Uterus (tissue), 3 donors: ENCODE measurements at regions not wholly inside any gene's neighbourhood (a gene's known extent, or its start where the extent isn't known, plus 50 kb on each side); places are given as distances from the start of the nearest gene placed in this dataset.

Experiments used
- DNase-seq, 2 donors: peaks; one replicate each; pipeline ENCODE4 v3.0.0-alpha.2; 2019 to 2020
- H3K27ac ChIP-seq, 2 donors: fragments of 200-600 bp; sonication (generic); 1 replicate in 1 of 2; 2 replicates in 1 of 2; pipeline ENCODE4 v1.5.1; 2016 to 2018
- H3K27me3 ChIP-seq, 2 donors: fragments of 200-600 bp; sonication (generic); one replicate each; pipeline ENCODE4 v1.5.1; 2018 to 2019; ENCODE audit warnings: control low read depth in 1 of 2
- H3K36me3 ChIP-seq, 2 donors: fragments of 200-600 bp; sonication (generic); one replicate each; pipeline ENCODE4 v1.5.1; 2019; ENCODE audit warnings: control low read depth in 1 of 2
- H3K4me1 ChIP-seq, 2 donors: fragments of 200-600 bp; sonication (generic); one replicate each; pipeline ENCODE4 v1.5.1; 2018 to 2019; ENCODE audit warnings: control low read depth in 1 of 2
- H3K4me3 ChIP-seq, 2 donors: fragments of 200-600 bp; sonication (generic); 1 replicate in 1 of 2; 2 replicates in 1 of 2; pipeline ENCODE4 v1.5.1; 2018 to 2019; ENCODE audit warnings: mild to moderate bottlenecking in 1 of 2
- H3K9me3 ChIP-seq, 2 donors: fragments of 200-600 bp; sonication (generic); one replicate each; pipeline ENCODE4 v1.5.1; 2019; ENCODE audit warnings: control low read depth in 1 of 2
- CTCF ChIP-seq, 4 experiments: fragments of 200-600 bp in 2 of 4; fragments of 450-650 bp in 2 of 4; sonication (generic) in 2 of 4; IDR thresholded peaks; one replicate each; pipeline ENCODE4 v1.5.1; 2016 to 2019; ENCODE audit warnings: antibody characterized with exemption in 4 of 4, mild to moderate bottlenecking in 2 of 4, moderate library complexity in 1 of 4
- POLR2A ChIP-seq, 2 donors: fragments of 450-650 bp; IDR thresholded peaks; one replicate each; pipeline ENCODE4 v1.6.1; 2016; ENCODE audit warnings: antibody characterized with exemption in 2 of 2, mild to moderate bottlenecking in 1 of 2, moderate library complexity in 1 of 2
- intact Hi-C: fragments of 100-400 bp; cut with DNase I; formaldehyde crosslinking; loops from one replicate; pipeline ENCODE4 v1.15.1; 2023; ENCODE audit warnings: low total_unique reads
- donor health status: DM: yes; HTN: yes; CAD: no.

GRCh38 chr4:175033162-175033561 lies 115.0 kb downstream of the ADAM29 start:
- DNase-seq, result no peak
- Histone ChIP-seq H3K27ac (no peak overlapping the region), H3K4me1 (no peaks in the 10 kb centered on the region)

GRCh38 chr4:175034007-175034406 lies 115.8 kb downstream of the ADAM29 start:
- H3K4me3 ChIP-seq, result no peak overlapping the region
- no peak overlapping the region for H3K27ac ChIP-seq
- H3K9me3 ChIP-seq, result no peaks in the 10 kb centered on the region
- intact Hi-C loops, result no loop called here
- H3K4me1 ChIP-seq, result no peaks in the 10 kb centered on the region
- no peak for DNase-seq
- TF ChIP-seq POLR2A (IDR thresholded peaks at IDR 0.05) (no peak), CTCF (IDR thresholded peaks at IDR 0.05) (no peak)
- H3K36me3 ChIP-seq, result no peaks in the 10 kb centered on the region
- no peaks in the 10 kb centered on the region for H3K27me3 ChIP-seq

More at GRCh38 chr4:175033162-175033561, 115.0 kb downstream of the ADAM29 start:
- Histone ChIP-seq H3K36me3 (no peaks in the 10 kb centered on the region), H3K27me3 (no peaks in the 10 kb centered on the region), H3K4me3 (no peak overlapping the region), H3K9me3 (no peaks in the 10 kb centered on the region)
- intact Hi-C loops, result no loop called here
- TF ChIP-seq POLR2A (IDR thresholded peaks at IDR 0.05) (no peak), CTCF (IDR thresholded peaks at IDR 0.05) (no peak)

- H3K9me3 ChIP-seq, result no peaks in the 10 kb centered on the region
- no peaks in the 10 kb centered on the region for H3K4me1 ChIP-seq
- TF ChIP-seq POLR2A (IDR thresholded peaks at IDR 0.05) (no peak), CTCF (IDR thresholded peaks at IDR 0.05) (no peak)
- intact Hi-C loops, result no loop called here
- H3K27me3 ChIP-seq, result no peaks in the 10 kb centered on the region
- H3K36me3 ChIP-seq, result no peaks in the 10 kb centered on the region
- H3K4me3 ChIP-seq, result no peak overlapping the region
- DNase-seq, result no peak
- H3K27ac ChIP-seq, result no peak overlapping the region
Measured at GRCh38 chr4:175034986-175035705, 117.0 kb downstream of the ADAM29 start.

GRCh38 chr4:175035905-175036304 lies 117.7 kb downstream of the ADAM29 start:
- H3K4me1 ChIP-seq, result no peaks in the 10 kb centered on the region
- no peak overlapping the region for H3K27ac ChIP-seq
- no peak overlapping the region for H3K4me3 ChIP-seq
- intact Hi-C loops, result no loop called here
- no peak for TF ChIP-seq POLR2A (IDR thresholded peaks at IDR 0.05)
- TF ChIP-seq CTCF (IDR thresholded peaks at IDR 0.05), result no peak
- H3K36me3 ChIP-seq, result no peaks in the 10 kb centered on the region
- no peak for DNase-seq
- no peaks in the 10 kb centered on the region for H3K9me3 ChIP-seq
- no peaks in the 10 kb centered on the region for H3K27me3 ChIP-seq

- DNase-seq, result no peak
- peaks cover 0 to 9% of the 10 kb centered on the region in 2 donors for H3K4me1 ChIP-seq
- TF ChIP-seq CTCF (IDR thresholded peaks at IDR 0.05) (no peak), POLR2A (IDR thresholded peaks at IDR 0.05) (no peak)
- intact Hi-C loops, result no loop called here
- peak overlapping the region; percentile 57 to 73 for H3K27ac ChIP-seq
- H3K36me3 ChIP-seq, result no peaks in the 10 kb centered on the region
- H3K27me3 ChIP-seq, result no peaks in the 10 kb centered on the region
- no peaks in the 10 kb centered on the region for H3K9me3 ChIP-seq
- no peak overlapping the region for H3K4me3 ChIP-seq
Measured at GRCh38 chr4:175048111-175048784, 130.1 kb downstream of the ADAM29 start.
